Activated CD8-positive, alpha-beta memory T cell treated with anti-CD3 and anti-CD28 coated beads, Interleukin-2, amount 10 ng/mL, durations not matched to agents 7 days and 5 days (primary cell): ENCODE measurements at regions not wholly inside any gene's neighbourhood (a gene's known extent, or its start where the extent isn't known, plus 50 kb on each side); places are given as distances from the start of the nearest gene placed in this dataset.

Source experiments
- ATAC-seq: fragments of 150-1000 bp; cut with Tn5 transposase; one replicate; pipeline ENCODE4 v1.10.0; 2021; ENCODE audit warnings: moderate library complexity
- CTCF ChIA-PET: fragments of 350-600 bp; sonication (Branson Sonifier 250); formaldehyde crosslinking; loops from one replicate; lab custom pipeline; 2021; ENCODE audit warnings: antibody characterized with exemption; lab: Charles Lee
- DNase-seq: peaks from one replicate; pipeline ENCODE4 v3.0.0-alpha.2; 2020
- H3K27ac Mint-ChIP-seq: one replicate; pipeline ENCODE4 v1.8.0; 2021; ENCODE audit warnings: mild to moderate bottlenecking, mixed read lengths
- H3K27me3 Mint-ChIP-seq: one replicate; pipeline ENCODE4 v1.8.0; 2021; ENCODE audit warnings: mixed read lengths
- H3K36me3 Mint-ChIP-seq: one replicate; pipeline ENCODE4 v1.8.0; 2021; ENCODE audit warnings: mild to moderate bottlenecking, mixed read lengths
- H3K4me1 Mint-ChIP-seq: one replicate; pipeline ENCODE4 v1.8.0; 2021; ENCODE audit warnings: mixed read lengths
- H3K4me3 Mint-ChIP-seq: one replicate; pipeline ENCODE4 v1.8.0; 2021; ENCODE audit warnings: mild to moderate bottlenecking, moderate library complexity, mixed read lengths
- H3K9me3 Mint-ChIP-seq: one replicate; pipeline ENCODE4 v1.8.0; 2022; ENCODE audit warnings: low read depth, mixed read lengths

DNA sequence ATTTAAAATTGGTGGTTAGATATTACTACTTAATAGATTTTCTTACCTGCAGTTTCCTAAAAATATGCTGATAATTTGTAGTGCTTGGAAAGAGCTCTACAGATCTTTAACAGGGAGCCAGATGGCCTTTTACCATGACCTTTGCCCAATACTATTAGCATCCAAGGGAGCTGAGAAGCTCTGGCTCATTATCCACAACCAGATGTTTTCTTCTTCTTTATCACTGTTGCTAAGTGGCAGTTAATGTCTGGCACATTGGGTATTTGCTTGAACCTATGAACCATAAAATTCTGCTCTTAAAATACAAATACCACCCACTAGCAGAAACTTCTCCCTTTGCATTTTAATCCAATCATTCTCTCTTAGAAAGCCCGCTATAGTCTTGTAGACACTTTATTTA is 1480.3 kb downstream of the C4orf33 start:
- no peak overlapping the region for H3K4me3 Mint-ChIP-seq
- H3K4me1 Mint-ChIP-seq: no peaks in the 10 kb centered on the region
- H3K27ac Mint-ChIP-seq: no peak overlapping the region
- ATAC-seq: no peak
- H3K9me3 Mint-ChIP-seq: peaks cover 5% of the 10 kb centered on the region
- H3K36me3 Mint-ChIP-seq: no peaks in the 10 kb centered on the region
- no peaks in the 10 kb centered on the region for H3K27me3 Mint-ChIP-seq
- CTCF ChIA-PET: no interaction called here
- no peak for DNase-seq

DNA sequence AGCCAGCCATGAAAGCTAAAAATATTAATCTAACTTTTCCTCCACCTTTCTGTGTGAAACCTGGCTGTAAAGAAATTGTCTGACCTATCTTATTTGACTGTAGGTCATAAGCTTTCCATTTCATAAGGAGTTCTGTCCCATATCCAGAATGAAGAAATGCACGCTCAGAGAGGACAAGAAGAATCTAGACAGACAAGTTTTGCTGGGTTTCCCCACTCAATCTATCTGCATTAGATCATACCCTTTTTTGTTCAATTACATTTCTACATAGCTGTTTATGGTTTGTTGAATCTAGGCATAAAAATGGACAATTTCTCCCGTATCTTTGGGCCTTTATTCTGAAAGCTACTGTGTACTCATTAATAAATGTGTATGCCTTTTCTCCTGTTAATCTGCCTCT is 1495.1 kb downstream of the C4orf33 start:
- ATAC-seq (no peak), DNase-seq (no peak)
- no peak overlapping the region for H3K4me3 Mint-ChIP-seq
- peaks cover 2% of the 10 kb centered on the region for H3K9me3 Mint-ChIP-seq
- no peaks in the 10 kb centered on the region for H3K36me3 Mint-ChIP-seq
- H3K27ac Mint-ChIP-seq: no peak overlapping the region
- H3K4me1 Mint-ChIP-seq: no peaks in the 10 kb centered on the region
- CTCF ChIA-PET: no interaction called here
- no peaks in the 10 kb centered on the region for H3K27me3 Mint-ChIP-seq

DNA sequence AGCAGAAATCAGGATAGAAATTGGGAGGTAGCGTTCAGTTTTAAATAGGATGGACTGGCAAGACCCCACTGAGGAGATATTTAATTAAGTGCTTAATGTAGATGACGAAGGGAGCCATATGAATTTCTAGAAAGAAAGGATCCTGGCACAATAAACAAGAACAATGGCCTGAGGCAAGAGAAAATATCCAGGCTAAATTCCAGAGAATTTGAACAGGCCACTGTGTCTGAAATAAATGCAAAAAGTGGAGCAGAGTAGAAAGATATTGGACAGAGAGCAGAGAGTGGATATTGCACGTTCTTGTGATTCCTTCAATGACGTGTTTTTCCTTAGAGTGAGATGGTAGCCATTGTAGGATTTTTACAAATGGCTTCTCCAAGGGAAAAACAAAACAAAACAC is 1504.8 kb downstream of the C4orf33 start:
- Mint-ChIP-seq H3K4me3 (no peak overlapping the region), H3K9me3 (no peaks in the 10 kb centered on the region), H3K36me3 (no peaks in the 10 kb centered on the region), H3K4me1 (no peaks in the 10 kb centered on the region), H3K27me3 (no peaks in the 10 kb centered on the region), H3K27ac (no peak overlapping the region)
- CTCF ChIA-PET: no interaction called here
- DNase-seq: no peak
- no peak for ATAC-seq

DNA sequence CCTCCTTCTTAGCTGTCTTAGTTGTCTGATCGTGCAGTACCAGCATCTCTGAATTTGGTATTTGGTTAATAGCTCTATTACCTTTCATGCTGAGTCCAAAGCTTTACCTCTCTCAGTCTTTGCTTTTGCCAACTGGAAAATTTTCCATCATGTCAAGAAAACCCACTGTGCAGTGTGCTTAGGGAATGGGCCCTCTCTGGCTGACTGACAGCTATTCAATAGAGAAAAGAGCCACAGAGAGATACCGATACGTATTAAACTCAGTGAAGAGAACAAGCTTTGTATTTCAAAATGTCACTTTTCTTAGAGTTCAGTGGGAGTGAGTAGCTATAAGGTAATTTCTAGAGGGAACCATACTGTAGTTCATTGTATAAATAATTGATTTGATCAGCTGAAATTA is 1507.1 kb downstream of the C4orf33 start:
- Mint-ChIP-seq H3K9me3 (no peaks in the 10 kb centered on the region), H3K27me3 (no peaks in the 10 kb centered on the region), H3K4me1 (no peaks in the 10 kb centered on the region), H3K4me3 (no peak overlapping the region), H3K36me3 (no peaks in the 10 kb centered on the region), H3K27ac (no peak overlapping the region)
- DNase-seq: no peak
- CTCF ChIA-PET: interaction anchor here (1.3 kb wide), 1 partner anchor 14 kb away, joined by 3 read pairs; no protein-coding TSS in a partner anchor
- ATAC-seq: no peak

DNA sequence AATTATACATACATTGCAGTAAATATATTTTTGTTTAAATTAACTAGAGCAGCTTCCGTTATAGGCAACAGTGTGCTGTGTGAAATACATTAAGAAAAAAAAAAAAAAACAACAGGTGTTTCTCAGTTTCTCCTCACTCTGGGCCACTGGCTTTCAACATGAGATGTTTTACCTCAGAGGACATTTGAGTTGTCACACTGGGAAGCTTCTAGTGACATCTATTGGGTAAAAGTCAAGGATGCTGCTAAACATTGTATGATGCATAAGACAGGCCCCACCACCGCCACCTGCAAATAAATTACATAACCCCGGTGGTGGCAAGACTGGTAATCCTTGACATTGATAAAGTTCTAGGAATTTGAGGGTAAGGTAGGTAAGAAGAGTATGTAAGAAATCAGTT is 1512.2 kb downstream of the C4orf33 start:
- ATAC-seq: no peak
- Mint-ChIP-seq H3K36me3 (no peaks in the 10 kb centered on the region), H3K9me3 (no peaks in the 10 kb centered on the region)

DNA sequence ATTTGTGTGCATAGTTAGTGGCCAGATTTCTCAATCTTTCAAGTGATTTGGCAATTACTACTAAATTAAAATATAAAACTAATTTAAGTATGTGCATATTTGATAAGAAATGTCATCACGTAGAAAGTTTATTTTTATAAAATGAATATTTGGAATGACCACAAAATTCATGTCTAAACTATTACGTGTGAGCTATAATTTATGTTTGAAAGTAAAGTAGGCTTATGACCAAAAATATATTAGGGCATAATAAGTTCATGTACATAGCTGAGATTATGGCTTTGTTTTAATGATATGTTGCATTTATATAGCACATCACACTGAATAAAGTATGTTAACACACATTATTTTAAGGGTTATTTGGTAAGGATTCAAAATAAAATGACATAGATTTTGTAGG is 1532.6 kb downstream of the C4orf33 start:
- Mint-ChIP-seq H3K27me3 (no peaks in the 10 kb centered on the region), H3K4me1 (no peaks in the 10 kb centered on the region), H3K4me3 (no peak overlapping the region), H3K27ac (no peak overlapping the region), H3K9me3 (no peaks in the 10 kb centered on the region), H3K36me3 (no peaks in the 10 kb centered on the region)
- ATAC-seq: no peak
- CTCF ChIA-PET: no interaction called here
- no peak for DNase-seq

More for the DNA sequence above, 1512.2 kb downstream of the C4orf33 start:
- no peak overlapping the region for H3K27ac Mint-ChIP-seq
- H3K4me1 Mint-ChIP-seq: no peaks in the 10 kb centered on the region
- CTCF ChIA-PET: no interaction called here
- no peaks in the 10 kb centered on the region for H3K27me3 Mint-ChIP-seq
- no peak overlapping the region for H3K4me3 Mint-ChIP-seq
- DNase-seq: no peak

DNA sequence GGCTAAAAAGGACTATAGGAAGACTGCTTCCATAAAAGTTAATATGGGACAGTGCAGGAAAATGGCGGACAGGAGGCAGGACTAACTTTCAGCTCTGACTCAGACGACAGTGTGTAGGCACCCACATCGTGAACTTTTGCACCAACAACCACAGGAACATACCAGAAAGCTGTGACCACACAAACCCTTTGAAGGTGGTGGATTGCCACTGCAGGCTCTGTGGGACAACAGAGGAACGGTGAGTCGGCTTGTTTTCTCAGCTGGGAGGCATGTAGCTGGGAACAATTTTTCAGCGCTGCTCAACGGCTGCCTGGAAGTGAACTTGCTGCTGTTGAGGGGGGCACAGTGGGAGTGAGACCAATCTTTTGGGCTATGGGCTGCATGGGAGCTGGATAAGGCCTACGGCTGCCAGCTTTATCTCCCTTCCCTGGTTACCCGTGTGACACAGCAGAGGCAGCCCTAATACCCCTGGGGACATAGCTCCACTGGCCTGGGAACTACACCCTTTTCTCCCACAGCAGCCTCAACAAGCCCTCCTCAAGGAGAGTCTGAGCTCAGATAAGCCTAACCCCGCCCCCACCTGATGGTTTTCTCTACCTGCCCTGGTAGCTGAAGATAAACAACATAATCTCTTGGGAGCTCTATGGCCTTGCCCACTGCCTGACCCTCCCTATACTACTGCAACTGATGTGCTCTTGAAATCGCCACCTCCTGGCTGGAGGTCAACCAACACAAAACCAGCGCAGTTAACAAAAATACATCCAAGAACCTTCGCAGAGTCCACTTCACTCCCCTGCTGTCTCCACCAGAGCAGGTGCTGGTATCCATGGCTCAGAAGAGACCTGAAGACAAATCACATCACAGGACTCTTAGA is 1537.0 kb downstream of the C4orf33 start:
- no peak overlapping the region for H3K4me3 Mint-ChIP-seq
- H3K27ac Mint-ChIP-seq: no peak overlapping the region
- H3K36me3 Mint-ChIP-seq: no peaks in the 10 kb centered on the region
- DNase-seq: no peak
- no peaks in the 10 kb centered on the region for H3K27me3 Mint-ChIP-seq
- no peak for ATAC-seq
- no peaks in the 10 kb centered on the region for H3K9me3 Mint-ChIP-seq
- CTCF ChIA-PET: no interaction called here
- no peaks in the 10 kb centered on the region for H3K4me1 Mint-ChIP-seq

DNA sequence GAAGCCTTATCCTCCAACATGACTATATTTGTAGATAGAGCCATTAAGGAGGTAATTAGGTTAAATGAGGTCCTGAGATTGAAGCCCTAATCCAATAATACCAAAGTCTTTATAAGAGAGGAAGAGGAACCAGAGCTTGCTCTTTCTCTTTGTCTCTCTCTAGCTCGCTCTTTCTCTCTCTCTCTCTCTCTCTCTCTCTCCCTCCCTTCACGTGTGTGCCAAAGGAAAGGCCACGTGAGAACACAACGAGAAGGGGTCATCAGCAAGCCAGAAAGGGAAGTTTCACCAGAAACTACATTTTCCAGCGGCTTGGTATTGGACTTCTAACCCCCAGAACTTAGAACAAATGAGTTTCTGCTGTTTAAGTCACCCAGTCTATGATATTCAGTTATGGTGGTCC is 1540.5 kb downstream of the C4orf33 start:
- no peak for ATAC-seq
- CTCF ChIA-PET: no interaction called here

DNA sequence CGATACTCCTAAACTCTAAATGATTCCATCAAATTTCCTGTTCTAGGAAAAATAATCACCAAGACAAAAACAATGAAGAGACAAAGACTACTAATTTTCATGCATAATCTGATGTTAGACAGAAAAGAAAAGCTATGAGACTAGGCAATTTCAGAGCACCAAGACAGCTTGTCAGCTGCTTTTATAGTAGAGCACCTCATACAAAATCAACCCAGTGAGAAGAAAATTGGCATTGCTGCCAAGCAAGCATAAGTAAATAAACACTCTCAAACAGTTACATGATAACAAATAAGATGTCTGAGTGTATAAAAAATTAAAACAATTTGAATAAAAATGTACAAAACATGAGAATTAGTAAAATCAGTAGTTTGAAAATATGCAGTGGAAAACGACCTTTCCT is 1544.6 kb downstream of the C4orf33 start:
- H3K27me3 Mint-ChIP-seq: no peaks in the 10 kb centered on the region
- H3K4me3 Mint-ChIP-seq: no peak overlapping the region
- H3K36me3 Mint-ChIP-seq: no peaks in the 10 kb centered on the region
- H3K9me3 Mint-ChIP-seq: peaks cover 2% of the 10 kb centered on the region
- H3K4me1 Mint-ChIP-seq: no peaks in the 10 kb centered on the region
- CTCF ChIA-PET: no interaction called here
- DNase-seq: no peak
- H3K27ac Mint-ChIP-seq: no peak overlapping the region
- ATAC-seq: no peak

More for the DNA sequence above, 1540.5 kb downstream of the C4orf33 start:
- Mint-ChIP-seq H3K4me1 (no peaks in the 10 kb centered on the region), H3K27me3 (no peaks in the 10 kb centered on the region), H3K27ac (no peak overlapping the region), H3K4me3 (no peak overlapping the region), H3K36me3 (no peaks in the 10 kb centered on the region), H3K9me3 (peaks cover 2% of the 10 kb centered on the region)
- DNase-seq: no peak

DNA sequence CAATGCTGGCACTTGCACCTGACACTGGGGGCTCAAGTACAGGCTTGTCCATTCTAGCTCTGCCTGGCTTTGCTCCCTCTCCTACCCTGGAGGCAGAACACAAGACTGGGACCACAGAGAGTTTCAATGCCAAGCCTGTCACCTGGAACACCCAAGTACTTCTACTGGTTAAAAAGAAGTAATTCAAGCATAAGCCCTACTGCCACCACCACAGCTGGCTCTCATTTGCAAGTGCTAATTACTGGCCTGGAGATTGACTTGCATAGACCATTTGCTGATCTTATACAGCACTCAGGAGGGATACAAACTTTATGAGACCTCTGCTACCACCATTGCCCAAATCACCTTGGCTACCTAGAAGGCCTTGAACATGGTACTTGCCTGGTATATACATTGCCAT is 1550.9 kb downstream of the C4orf33 start:
- H3K36me3 Mint-ChIP-seq: no peaks in the 10 kb centered on the region
- H3K9me3 Mint-ChIP-seq: no peaks in the 10 kb centered on the region
- H3K27me3 Mint-ChIP-seq: no peaks in the 10 kb centered on the region
- no peak overlapping the region for H3K4me3 Mint-ChIP-seq
- H3K27ac Mint-ChIP-seq: no peak overlapping the region
- ATAC-seq (no peak), DNase-seq (no peak)
- no peaks in the 10 kb centered on the region for H3K4me1 Mint-ChIP-seq
- CTCF ChIA-PET: no interaction called here

DNA sequence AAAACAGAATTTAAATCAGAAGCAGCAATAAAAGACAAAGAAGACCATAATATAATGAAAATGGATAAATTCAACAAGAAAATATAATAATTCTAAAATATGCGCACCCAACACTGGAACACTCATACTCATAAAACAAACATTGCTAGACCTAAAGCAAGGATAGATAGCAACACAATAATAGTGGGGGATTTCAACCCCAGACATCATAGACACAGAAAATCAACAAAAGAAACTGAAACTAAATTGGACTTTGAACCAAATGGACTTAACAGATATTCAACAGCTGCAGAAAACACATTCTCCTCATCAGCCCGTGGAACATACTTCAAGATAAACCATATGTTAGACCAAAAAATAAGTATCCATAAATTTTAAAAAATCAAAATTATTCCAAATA is 1552.6 kb downstream of the C4orf33 start:
- ATAC-seq (no peak), DNase-seq (no peak)
- CTCF ChIA-PET: no interaction called here
- Mint-ChIP-seq H3K9me3 (peaks cover 2% of the 10 kb centered on the region), H3K36me3 (no peaks in the 10 kb centered on the region), H3K4me3 (no peak overlapping the region), H3K27ac (no peak overlapping the region), H3K27me3 (no peaks in the 10 kb centered on the region), H3K4me1 (no peaks in the 10 kb centered on the region)

DNA sequence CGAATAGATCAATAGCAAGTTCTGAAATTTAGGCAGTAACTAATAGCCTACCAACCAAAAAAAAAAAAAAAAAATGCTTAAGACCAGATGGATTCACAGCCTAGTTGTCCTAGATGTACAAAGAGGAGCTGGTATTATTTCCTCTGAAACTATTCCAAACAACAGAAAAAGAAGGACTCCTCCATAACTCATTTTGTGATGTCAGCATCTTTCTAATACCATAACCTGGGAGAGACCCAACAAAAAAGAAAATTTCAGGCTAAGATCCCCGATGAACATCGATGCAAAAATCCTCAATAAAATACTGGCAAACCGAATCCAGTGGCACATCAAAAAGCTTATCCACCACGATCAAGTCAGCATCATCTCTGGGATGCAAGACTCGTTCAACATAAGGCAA is 1557.9 kb downstream of the C4orf33 start:
- no peaks in the 10 kb centered on the region for H3K36me3 Mint-ChIP-seq
- H3K9me3 Mint-ChIP-seq: peaks cover 2% of the 10 kb centered on the region
- H3K4me1 Mint-ChIP-seq: no peaks in the 10 kb centered on the region
- DNase-seq (no peak), ATAC-seq (no peak)
- CTCF ChIA-PET: no interaction called here
- no peak overlapping the region for H3K4me3 Mint-ChIP-seq
- H3K27ac Mint-ChIP-seq: no peak overlapping the region
- no peaks in the 10 kb centered on the region for H3K27me3 Mint-ChIP-seq

DNA sequence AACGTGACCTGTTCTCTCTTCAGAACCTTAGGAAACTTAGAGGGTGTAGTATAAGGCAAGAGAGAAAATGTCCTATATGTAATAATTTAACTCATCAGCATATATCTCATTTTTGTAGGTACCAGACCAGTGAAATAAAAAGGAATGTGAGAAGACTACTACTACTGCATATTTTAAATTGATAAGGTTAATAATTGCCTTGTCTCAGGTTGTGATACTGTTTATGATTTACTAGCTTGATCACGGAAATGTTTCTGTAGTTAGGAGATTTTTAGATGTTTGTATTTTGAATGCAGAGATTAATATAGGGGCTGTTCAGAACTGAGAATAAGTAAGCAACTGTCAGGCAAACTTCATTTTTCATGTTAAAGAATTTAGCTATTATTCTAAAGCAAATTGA is 1563.4 kb downstream of the C4orf33 start:
- H3K27me3 Mint-ChIP-seq: no peaks in the 10 kb centered on the region
- CTCF ChIA-PET: no interaction called here
- no peak overlapping the region for H3K4me3 Mint-ChIP-seq
- no peak overlapping the region for H3K27ac Mint-ChIP-seq
- no peaks in the 10 kb centered on the region for H3K36me3 Mint-ChIP-seq
- H3K9me3 Mint-ChIP-seq: peaks cover 3% of the 10 kb centered on the region
- ATAC-seq (no peak), DNase-seq (no peak)
- H3K4me1 Mint-ChIP-seq: no peaks in the 10 kb centered on the region

DNA sequence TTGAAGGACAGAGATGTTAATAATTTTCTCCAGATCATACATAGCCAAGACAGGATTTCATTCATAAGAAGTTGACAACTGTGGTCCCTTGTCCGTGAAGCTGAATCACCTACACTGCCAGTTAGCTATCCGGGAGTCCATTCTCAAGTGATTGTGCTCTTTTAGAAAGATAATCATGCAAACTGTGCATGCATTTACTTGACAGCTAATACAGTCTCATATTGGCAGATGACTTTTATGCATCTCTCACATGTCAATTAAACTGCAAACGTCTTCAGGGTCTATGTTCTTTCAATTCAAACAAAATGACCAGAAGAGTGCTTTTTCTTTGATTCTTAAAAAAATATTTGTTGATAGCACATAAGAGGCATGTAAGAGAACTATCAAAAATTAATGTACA is 1572.9 kb downstream of the C4orf33 start:
- H3K36me3 Mint-ChIP-seq: no peaks in the 10 kb centered on the region
- H3K9me3 Mint-ChIP-seq: peaks cover 7% of the 10 kb centered on the region
- no peak for DNase-seq
- H3K27me3 Mint-ChIP-seq: no peaks in the 10 kb centered on the region
- no peak overlapping the region for H3K27ac Mint-ChIP-seq
- ATAC-seq: no peak
- H3K4me1 Mint-ChIP-seq: no peaks in the 10 kb centered on the region
- CTCF ChIA-PET: no interaction called here
- no peak overlapping the region for H3K4me3 Mint-ChIP-seq
